Right atrium auricular region (tissue), 2 donors: ENCODE measurements at regions not wholly inside any gene's neighbourhood (a gene's known extent, or its start where the extent isn't known, plus 50 kb on each side); places are given as distances from the start of the nearest gene placed in this dataset.
"Not testable (repeated sequence)": the region's sequence is repeated elsewhere in the genome, so short reads cannot be mapped to it uniquely, and the experiment has no call there.

Experiments used
- DNase-seq: peaks from one replicate; pipeline ENCODE4 v3.0.0-alpha.2; 2019; ENCODE audit warnings: low spot score
- H3K27ac ChIP-seq, 2 donors: fragments of 200-600 bp; sonication (generic); 1 replicate in 1 of 2; 2 replicates in 1 of 2; pipeline ENCODE4 v1.5.1; 2016 to 2019
- H3K27me3 ChIP-seq, 2 donors: fragments of 200-600 bp; sonication (generic); one replicate each; pipeline versions ENCODE4 v1.5.1 to v1.6.0; 2017 to 2019
- H3K36me3 ChIP-seq: fragments of 200-600 bp; sonication (generic); one replicate; pipeline ENCODE4 v1.5.1; 2016
- H3K4me1 ChIP-seq, 2 donors: fragments of 200-600 bp; sonication (generic); one replicate each; pipeline versions ENCODE4 v1.5.1 to v1.6.0; 2017 to 2019
- H3K4me3 ChIP-seq, 2 donors: fragments of 200-600 bp; sonication (generic); 1 replicate in 1 of 2; 2 replicates in 1 of 2; pipeline ENCODE4 v1.5.1; 2017 to 2019; ENCODE audit warnings: mild to moderate bottlenecking in 1 of 2, moderate library complexity in 1 of 2
- H3K9me3 ChIP-seq, 2 donors: fragments of 200-600 bp; sonication (generic); one replicate each; pipeline ENCODE4 v1.5.1; 2019
- CTCF ChIP-seq, 2 donors: fragments of 200-600 bp; sonication (generic); IDR thresholded peaks; one replicate each; pipeline ENCODE4 v1.5.1; 2019; ENCODE audit warnings: antibody characterized with exemption in 2 of 2

DNA sequence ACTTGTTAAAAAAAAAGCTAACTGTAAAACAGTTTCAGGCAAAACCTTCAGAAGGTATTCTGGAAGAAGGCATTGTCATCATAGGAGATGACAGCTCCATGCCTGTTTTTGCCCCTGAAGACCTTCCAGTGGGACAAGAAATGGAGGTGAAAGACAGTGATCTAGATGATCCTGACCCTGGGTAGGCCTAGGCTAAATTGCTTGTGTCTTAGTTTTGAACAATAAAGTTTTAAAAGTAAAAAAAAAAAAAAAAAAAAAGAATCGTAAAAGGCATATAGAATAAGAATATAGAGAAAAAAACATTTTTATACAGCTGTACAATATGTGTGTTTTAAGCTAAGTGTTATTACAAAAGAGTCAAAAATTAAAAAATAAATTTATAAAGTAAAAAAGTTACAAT is 106.6 kb upstream of the PLXNA2 start:
- H3K27ac ChIP-seq: no peak overlapping the region
- TF ChIP-seq CTCF (IDR thresholded peaks at IDR 0.05): no peak

DNA sequence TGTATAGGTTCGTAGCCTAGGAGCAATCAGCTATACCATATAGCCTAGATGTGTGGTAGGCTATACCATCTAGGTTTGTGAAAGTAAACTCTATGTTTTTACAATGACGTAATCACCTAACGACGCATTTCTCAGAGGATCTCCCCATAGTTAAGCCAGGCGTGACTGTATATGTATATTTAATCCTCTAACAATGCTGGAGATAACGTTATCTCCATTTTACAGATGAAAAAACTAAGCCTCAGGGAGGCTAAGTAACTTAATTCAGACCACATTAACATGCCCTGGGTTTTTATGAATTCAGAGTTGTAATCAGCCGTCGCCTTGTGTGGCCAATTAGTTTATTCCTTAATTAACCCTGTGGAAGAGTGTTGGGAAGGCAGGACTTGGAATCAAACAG is 107.7 kb upstream of the PLXNA2 start:
- H3K27ac ChIP-seq: no peak overlapping the region
- DNase-seq: no peak
- no peaks in the 10 kb centered on the region for H3K36me3 ChIP-seq
- no peak for TF ChIP-seq CTCF (IDR thresholded peaks at IDR 0.05)
- H3K9me3 ChIP-seq: no peaks in the 10 kb centered on the region
- H3K4me3 ChIP-seq: no peak overlapping the region
- no peaks in the 10 kb centered on the region for H3K27me3 ChIP-seq
- H3K4me1 ChIP-seq: no peaks in the 10 kb centered on the region

More for the DNA sequence above, 106.6 kb upstream of the PLXNA2 start:
- no peaks in the 10 kb centered on the region for H3K27me3 ChIP-seq
- H3K4me3 ChIP-seq: no peak overlapping the region
- H3K4me1 ChIP-seq: no peaks in the 10 kb centered on the region
- DNase-seq: no peak
- no peaks in the 10 kb centered on the region for H3K9me3 ChIP-seq
- no peaks in the 10 kb centered on the region for H3K36me3 ChIP-seq

- not testable (repeated sequence) for DNase-seq, H3K36me3 ChIP-seq, H3K27me3 ChIP-seq, H3K4me1 ChIP-seq, H3K4me3 ChIP-seq, H3K27ac ChIP-seq, H3K9me3 ChIP-seq
Observed at GRCh38 chr1:208353797-208354196, 109.6 kb upstream of the PLXNA2 start.

- no peak for DNase-seq
- no peak overlapping the region for H3K4me3 ChIP-seq
- H3K9me3 ChIP-seq: no peaks in the 10 kb centered on the region
- H3K36me3 ChIP-seq: no peaks in the 10 kb centered on the region
- no peaks in the 10 kb centered on the region for H3K4me1 ChIP-seq
- TF ChIP-seq CTCF (IDR thresholded peaks at IDR 0.05): no peak
- H3K27me3 ChIP-seq: no peaks in the 10 kb centered on the region
- no peak overlapping the region for H3K27ac ChIP-seq
Observed at GRCh38 chr1:208357644-208358507, 113.7 kb upstream of the PLXNA2 start.

DNA sequence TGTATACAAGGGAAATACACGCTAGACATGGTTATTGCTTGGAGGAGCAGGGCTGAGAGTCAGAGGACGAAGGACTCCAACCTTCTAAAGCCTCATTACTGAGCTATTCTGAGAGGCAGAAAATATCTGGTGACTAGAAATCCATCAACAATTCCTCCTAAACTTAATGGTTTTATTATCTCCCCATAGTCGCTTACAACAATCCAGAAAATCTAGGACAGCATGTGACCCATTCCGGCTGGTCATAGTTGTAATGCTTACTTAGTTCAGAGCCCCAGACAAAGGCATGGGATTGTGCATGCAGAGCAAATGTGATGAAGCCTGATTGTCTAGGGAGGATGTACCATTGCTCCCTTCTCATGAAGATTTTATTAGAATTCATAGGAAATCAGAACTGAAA is 114.5 kb upstream of the PLXNA2 start:
- H3K27ac ChIP-seq: no peak overlapping the region
- H3K9me3 ChIP-seq: no peaks in the 10 kb centered on the region
- no peak for DNase-seq
- H3K36me3 ChIP-seq: no peaks in the 10 kb centered on the region
- H3K4me1 ChIP-seq: no peaks in the 10 kb centered on the region
- no peak for TF ChIP-seq CTCF (IDR thresholded peaks at IDR 0.05)
- H3K4me3 ChIP-seq: no peak overlapping the region
- H3K27me3 ChIP-seq: no peaks in the 10 kb centered on the region

- no peak overlapping the region for H3K27ac ChIP-seq
- no peaks in the 10 kb centered on the region for H3K36me3 ChIP-seq
- no peak for DNase-seq
- no peaks in the 10 kb centered on the region for H3K4me1 ChIP-seq
- no peaks in the 10 kb centered on the region for H3K9me3 ChIP-seq
- no peak overlapping the region for H3K4me3 ChIP-seq
- no peak for TF ChIP-seq CTCF (IDR thresholded peaks at IDR 0.05)
- no peaks in the 10 kb centered on the region for H3K27me3 ChIP-seq
Observed at GRCh38 chr1:208362011-208362410, 117.8 kb upstream of the PLXNA2 start.
